H1 (cell line): ENCODE measurements at regions not wholly inside any gene's neighbourhood (a gene's known extent, or its start where the extent isn't known, plus 50 kb on each side); places are given as distances from the start of the nearest gene placed in this dataset.

ENCODE experiments used
- CTCF ChIA-PET: fragments of 300-600 bp; sonication (Branson Sonifier 250); formaldehyde crosslinking; loops from one replicate; lab custom pipeline; 2021; ENCODE audit not compliant: partially characterized antibody; lab: Charles Lee
- POLR2A ChIA-PET: fragments of 300-600 bp; sonication (Branson Sonifier 250); formaldehyde crosslinking; loops from one replicate; lab custom pipeline; 2021; ENCODE audit warnings: inconsistent platforms; ENCODE audit not compliant: partially characterized antibody; lab: Charles Lee
- DNase-seq, 2 experiments: peaks; one replicate each; pipeline versions ENCODE4 v3.0.0 to v3.0.0-alpha.2; 2010 to 2022; ENCODE audit warnings: low spot score in 2 of 2, low read depth in 1 of 2, mixed read lengths in 1 of 2
- FAIRE-seq: peaks from 2 replicates; lab custom pipeline; 2011; peaks lifted over from hg19 to GRCh38; lab: Jason Lieb, UNC
- H2AFZ ChIP-seq: 2 replicates; pipeline ENCODE4 v1.8.1; 2012; ENCODE audit warnings: low read length, inconsistent platforms
- H2AK5ac ChIP-seq: 2 replicates; pipeline ENCODE4 v1.6.1; 2013; ENCODE audit warnings: low read depth, low read length
- H2BK120ac ChIP-seq: replicated peaks from 2 replicates; pipeline ENCODE3; 2013; ENCODE audit warnings: low read depth, low read length, inconsistent platforms
- H2BK12ac ChIP-seq: 2 replicates; pipeline ENCODE4 v1.6.1; 2013; ENCODE audit warnings: low read depth, low read length
- H2BK15ac ChIP-seq: 2 replicates; pipeline ENCODE4 v1.6.1; 2013; ENCODE audit warnings: low read length
- H2BK20ac ChIP-seq: 2 replicates; pipeline ENCODE4 v1.6.1; 2013; ENCODE audit warnings: low read length
- H2BK5ac ChIP-seq: 2 replicates; pipeline ENCODE4 v1.6.1; 2013; ENCODE audit warnings: low read depth, low read length
- H3K14ac ChIP-seq: 2 replicates; pipeline ENCODE4 v1.6.1; 2013; ENCODE audit warnings: inconsistent platforms; ENCODE audit not compliant: insufficient read length
- H3K18ac ChIP-seq: 2 replicates; pipeline ENCODE4 v1.6.1; 2013; ENCODE audit warnings: low read length; ENCODE audit errors: extremely low read depth
- H3K23ac ChIP-seq: 2 replicates; pipeline ENCODE4 v1.6.1; 2013; ENCODE audit warnings: inconsistent platforms; ENCODE audit not compliant: insufficient read length
- H3K23me2 ChIP-seq: 2 replicates; pipeline ENCODE4 v1.6.1; 2013; ENCODE audit warnings: low read depth, low read length
- H3K27ac ChIP-seq: 2 replicates; pipeline ENCODE4 v1.6.1; 2011; ENCODE audit warnings: low read depth, low read length, inconsistent platforms
- H3K27me3 ChIP-seq, 4 experiments: replicated peaks in 1 of 4; 1 replicate in 1 of 4; 2 replicates in 3 of 4; pipeline versions ENCODE4 v1.6.1 to v1.8.1; 2011 to 2013; ENCODE audit warnings: low read length in 3 of 4, mild to moderate bottlenecking in 3 of 4, inconsistent platforms in 2 of 4, mixed read lengths in 2 of 4, moderate library complexity in 1 of 4; ENCODE audit not compliant: control insufficient read depth in 3 of 4, insufficient read depth in 3 of 4; ENCODE audit errors: extremely low read depth in 1 of 4
- H3K36me3 ChIP-seq, 4 experiments: 2 replicates each; pipeline versions ENCODE4 v1.6.1 to v1.8.1; 2011 to 2013; ENCODE audit warnings: mild to moderate bottlenecking in 4 of 4, low read length in 3 of 4, moderate library complexity in 2 of 4, control low read depth in 1 of 4, inconsistent platforms in 1 of 4; ENCODE audit not compliant: insufficient read depth in 4 of 4, control insufficient read depth in 2 of 4
- H3K4ac ChIP-seq: replicated peaks from 2 replicates; pipeline ENCODE3; 2013; ENCODE audit warnings: low read length, low read depth, mixed read lengths, inconsistent platforms; ENCODE audit not compliant: insufficient read length
- H3K4me1 ChIP-seq, 4 experiments: replicated peaks in 1 of 4; 1 replicate in 1 of 4; 2 replicates in 3 of 4; pipeline versions ENCODE4 v1.6.1 to v1.8.1; 2011 to 2013; ENCODE audit warnings: low read length in 3 of 4, inconsistent platforms in 2 of 4, mixed read lengths in 1 of 4; ENCODE audit not compliant: insufficient read depth in 4 of 4, control insufficient read depth in 3 of 4
- H3K4me2 ChIP-seq, 2 experiments: 2 replicates each; pipeline versions ENCODE4 v1.6.1 to v1.8.1; 2011 to 2013; ENCODE audit warnings: low read depth in 2 of 2, low read length in 2 of 2, control low read depth in 1 of 2, inconsistent platforms in 1 of 2, mild to moderate bottlenecking in 1 of 2; ENCODE audit not compliant: insufficient read depth in 1 of 2
- H3K4me3 ChIP-seq, 4 experiments: fragments of 200-600, 300-600 bp in 1 of 4; sonication (generic), shearing (Covaris generic), sonication (Bioruptor Twin) in 1 of 4; 2 replicates each; pipeline versions ENCODE4 v1.5.1 to v1.8.1; 2011 to 2016; ENCODE audit warnings: low read length in 4 of 4, low read depth in 3 of 4, control low read depth in 2 of 4, inconsistent platforms in 2 of 4, mild to moderate bottlenecking in 2 of 4, mixed read lengths in 1 of 4, moderate library complexity in 1 of 4; ENCODE audit not compliant: insufficient read depth in 2 of 4; ENCODE audit errors: extremely low read depth in 1 of 4
- H3K56ac ChIP-seq: replicated peaks from 2 replicates; pipeline ENCODE3; 2013; ENCODE audit warnings: low read depth, mild to moderate bottlenecking, mixed read lengths, low read length, inconsistent platforms; ENCODE audit not compliant: insufficient read length
- H3K79me1 ChIP-seq: 2 replicates; pipeline ENCODE4 v1.6.1; 2013; ENCODE audit warnings: low read depth, low read length, control low read depth
- H3K79me2 ChIP-seq, 2 experiments: 2 replicates each; pipeline versions ENCODE4 v1.6.1 to v1.8.1; 2012 to 2013; ENCODE audit warnings: low read length in 2 of 2, mild to moderate bottlenecking in 2 of 2, inconsistent platforms in 1 of 2; ENCODE audit not compliant: insufficient read depth in 2 of 2, control insufficient read depth in 1 of 2
- H3K9ac ChIP-seq, 4 experiments: replicated peaks in 1 of 4; 1 replicate in 1 of 4; 2 replicates in 3 of 4; pipeline versions ENCODE4 v1.6.1 to v1.8.1; 2011 to 2013; ENCODE audit warnings: low read depth in 3 of 4, low read length in 3 of 4, control low read depth in 2 of 4, mild to moderate bottlenecking in 2 of 4, moderate library complexity in 2 of 4, inconsistent platforms in 1 of 4; ENCODE audit errors: extremely low read depth in 1 of 4
- H3K9me3 ChIP-seq, 2 experiments: 2 replicates each; pipeline versions ENCODE4 v1.6.1 to v1.8.1; 2012 to 2013; ENCODE audit warnings: mild to moderate bottlenecking in 2 of 2, moderate library complexity in 2 of 2, control low read depth in 1 of 2, inconsistent platforms in 1 of 2, low read depth in 1 of 2, low read length in 1 of 2, mixed read lengths in 1 of 2; ENCODE audit not compliant: insufficient read depth in 2 of 2
- H4K20me1 ChIP-seq, 2 experiments: replicated peaks in 1 of 2; 2 replicates each; pipeline versions ENCODE3 to v1.8.1; 2011 to 2013; ENCODE audit warnings: inconsistent platforms in 2 of 2, low read length in 2 of 2, mild to moderate bottlenecking in 1 of 2; ENCODE audit not compliant: insufficient read depth in 2 of 2, control insufficient read depth in 1 of 2
- H4K5ac ChIP-seq: 2 replicates; pipeline ENCODE4 v1.6.1; 2013; ENCODE audit warnings: low read length, low read depth, mixed read lengths, inconsistent platforms; ENCODE audit not compliant: insufficient read length
- H4K8ac ChIP-seq: 2 replicates; pipeline ENCODE4 v1.8.0; 2013; ENCODE audit warnings: mild to moderate bottlenecking, moderate library complexity, low read length, inconsistent platforms; ENCODE audit not compliant: insufficient read depth; ENCODE audit errors: extremely low read depth
- H4K91ac ChIP-seq: replicated peaks from 2 replicates; pipeline ENCODE3; 2013; ENCODE audit warnings: low read length, mixed read lengths, inconsistent platforms; ENCODE audit not compliant: insufficient read length
- KDM1A ChIP-seq: fragments of 200-600, 300-600 bp; sonication (generic); IDR thresholded peaks from 2 replicates; pipeline ENCODE4 v1.7.1; 2016; ENCODE audit warnings: mild to moderate bottlenecking, low read length, borderline replicate concordance
- PHF8 ChIP-seq: fragments of 200-600 bp; sonication (generic); conservative IDR thresholded peaks from 2 replicates; pipeline ENCODE4 v1.7.1; 2012; ENCODE audit warnings: low read depth, mild to moderate bottlenecking, inconsistent platforms, low read length, moderate library complexity
- POU5F1 ChIP-seq: IDR thresholded peaks from 2 replicates; pipeline ENCODE4 v1.6.1; 2011; ENCODE audit warnings: low read depth, mild to moderate bottlenecking, low read length, moderate library complexity
- WGBS, 2 experiments: shearing (Covaris generic) in 1 of 2; methylation state at CpG; one replicate each; pipeline versions ENCODE4 v1.1.6 to v1.1.7; 2013 to 2015; ENCODE audit warnings: low lambda C conversion rate in 2 of 2, mixed read lengths in 2 of 2, inconsistent platforms in 1 of 2, low coverage in 1 of 2, missing lambda C conversion rate in 1 of 2; ENCODE audit not compliant: insufficient replicate concordance in 2 of 2, insufficient coverage in 1 of 2, insufficient read length in 1 of 2; ENCODE audit errors: extremely low coverage in 1 of 2, missing lambda C conversion rate in 1 of 2; 5-methylcytosine and 5-hydroxymethylcytosine counted together

GRCh38 chr16:89034971-89035668, 58.1 kb upstream of the CBFA2T3 start:
- Histone ChIP-seq H2BK12ac (peak overlapping the region; percentile 94; the same call in 1 of the 2 replicates), H3K56ac (no peak overlapping the region), H3K9me3 (no peaks in the 10 kb centered on the region), H3K36me3 (no peaks in the 10 kb centered on the region), H3K23ac (no peak overlapping the region), H3K4me1 (peaks cover 0 to 12% (median 7%) of the 10 kb centered on the region in 4 experiments; a peak in 4 of 7 replicates), H2BK15ac (0 out of 2 replicates have a peak overlapping the region, but pooled peaks have one; percentile 29), H2BK20ac (no peak overlapping the region), H3K9ac (no peak overlapping the region), H2AK5ac (no peak overlapping the region), H2BK120ac (no peak overlapping the region), H3K79me2 (no peaks in the 10 kb centered on the region), H4K20me1 (peaks cover 0 to 2% of the 10 kb centered on the region in 2 experiments), H3K27me3 (no peaks in the 10 kb centered on the region), H3K27ac (no peak overlapping the region), H4K5ac (no peak overlapping the region), H4K91ac (peak overlapping the region; percentile 79), H3K4me3 (no peak overlapping the region), H4K8ac (peak overlapping the region; percentile 6; the same call in 1 of the 2 replicates), H3K4ac (no peak overlapping the region), H2BK5ac (no peak overlapping the region), H3K4me2 (peak overlapping the region; percentile 3 to 8; a peak in 1 of 4 replicates), H3K23me2 (no peaks in the 10 kb centered on the region; the same call in 1 of the 2 replicates), H3K79me1 (no peaks in the 10 kb centered on the region), H2AFZ (no peak overlapping the region), H3K14ac (no peak overlapping the region), H3K18ac (peak overlapping the region; percentile 32; the same call in 1 of the 2 replicates)
- DNase-seq (no peak), FAIRE-seq (no peak)
- no peak for TF ChIP-seq PHF8
- no peak for TF ChIP-seq POU5F1
- TF ChIP-seq KDM1A: peak; percentile 45; the same call in 1 of the 2 replicates
- WGBS, 2 experiments: 67% methylated on average over 22 of the region's 23 CpGs; no CpG with 5 or more reads in 1 of the 2 experiments
- ChIA-PET CTCF (interaction anchor here (1.3 kb wide), 1 partner anchor 25 kb away, joined by 4 read pairs; no protein-coding TSS in a partner anchor), POLR2A (interaction anchor here (1.0 kb wide), 1 partner anchor 11 kb away, joined by 5 read pairs; no protein-coding TSS in a partner anchor)
